Skeletal muscle tissue (tissue), 3 donors: ENCODE measurements at regions not wholly inside any gene's neighbourhood (a gene's known extent, or its start where the extent isn't known, plus 50 kb on each side); places are given as distances from the start of the nearest gene placed in this dataset.

Experiments
- H3K27ac ChIP-seq: one replicate; pipeline ENCODE4 v1.7.0; 2013; ENCODE audit warnings: mild to moderate bottlenecking, low read depth, low read length, inconsistent platforms
- H3K27me3 ChIP-seq, 3 donors: one replicate each; pipeline ENCODE4 v1.7.0; 2013; ENCODE audit warnings: low read length in 3 of 3; ENCODE audit not compliant: control insufficient read depth in 3 of 3, insufficient read depth in 3 of 3
- H3K36me3 ChIP-seq, 3 donors: one replicate each; pipeline ENCODE4 v1.7.0; 2013; ENCODE audit warnings: low read length in 3 of 3; ENCODE audit not compliant: control insufficient read depth in 3 of 3, insufficient read depth in 3 of 3
- H3K4me1 ChIP-seq, 3 donors: one replicate each; pipeline ENCODE4 v1.7.0; 2013; ENCODE audit warnings: low read length in 3 of 3, mild to moderate bottlenecking in 3 of 3; ENCODE audit not compliant: control insufficient read depth in 3 of 3, insufficient read depth in 3 of 3
- H3K4me3 ChIP-seq, 3 donors: one replicate each; pipeline ENCODE4 v1.7.0; 2013; ENCODE audit warnings: low read length in 3 of 3
- H3K9ac ChIP-seq, 3 donors: one replicate each; pipeline ENCODE4 v1.7.0; 2013; ENCODE audit warnings: low read length in 3 of 3, mild to moderate bottlenecking in 3 of 3, moderate library complexity in 2 of 3, low read depth in 1 of 3
- H3K9me3 ChIP-seq, 3 donors: one replicate each; pipeline ENCODE4 v1.7.0; 2013; ENCODE audit warnings: low read length in 3 of 3; ENCODE audit not compliant: control insufficient read depth in 3 of 3
- donor health status: Osteomylitis.

DNA sequence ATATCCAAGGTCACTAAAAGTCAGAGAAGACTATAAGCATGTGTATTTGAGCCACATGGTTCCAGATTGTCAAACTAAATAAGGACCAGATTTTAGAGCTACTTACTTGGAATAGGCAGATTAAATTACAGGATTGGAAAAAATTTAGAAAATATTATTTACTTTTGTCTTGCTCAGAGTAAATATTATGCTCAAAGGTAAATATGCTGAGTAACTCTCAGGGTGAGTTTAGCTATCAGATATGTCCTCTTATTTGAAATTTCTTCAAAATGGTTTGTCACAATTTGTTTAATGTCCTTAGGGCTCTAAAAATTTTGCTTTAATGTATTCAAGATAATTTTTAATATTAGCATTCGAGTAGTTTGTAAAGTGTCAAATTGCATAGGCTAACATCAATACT, 2455.2 kb downstream of the PCDH9 start:
- no peaks in the 10 kb centered on the region for H3K36me3 ChIP-seq
- H3K4me3 ChIP-seq = no peak overlapping the region
- H3K9ac ChIP-seq = no peak overlapping the region
- H3K27ac ChIP-seq = no peak overlapping the region
- no peaks in the 10 kb centered on the region for H3K9me3 ChIP-seq
- no peaks in the 10 kb centered on the region for H3K27me3 ChIP-seq
- no peaks in the 10 kb centered on the region for H3K4me1 ChIP-seq

DNA sequence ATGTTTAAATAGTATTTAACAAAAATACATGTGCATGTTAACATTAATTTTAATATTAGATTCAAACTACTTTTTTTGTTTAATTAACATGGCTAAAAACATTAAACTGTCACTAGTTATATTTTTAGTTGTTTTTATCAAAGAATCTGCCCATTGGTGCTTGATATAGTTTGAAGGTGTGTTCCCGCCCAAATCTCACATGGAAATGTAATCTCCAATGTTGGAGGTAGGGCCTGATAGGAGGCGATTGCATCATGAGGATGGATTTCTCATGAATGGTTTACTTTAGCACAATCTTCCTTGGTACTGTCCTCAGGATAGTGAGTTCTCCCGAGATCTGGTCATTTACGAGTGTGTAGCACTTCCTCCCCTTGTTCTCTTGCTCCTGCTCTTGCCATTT, 2459.4 kb downstream of the PCDH9 start:
- H3K27me3 ChIP-seq = no peaks in the 10 kb centered on the region
- no peaks in the 10 kb centered on the region for H3K4me1 ChIP-seq
- H3K36me3 ChIP-seq = no peaks in the 10 kb centered on the region
- no peak overlapping the region for H3K9ac ChIP-seq
- no peaks in the 10 kb centered on the region for H3K9me3 ChIP-seq
- no peak overlapping the region for H3K27ac ChIP-seq
- H3K4me3 ChIP-seq = no peak overlapping the region

GRCh38 chr13:64767054-64767453, 2463.1 kb downstream of the PCDH9 start:
- Histone ChIP-seq H3K9me3 (no peaks in the 10 kb centered on the region), H3K4me1 (no peaks in the 10 kb centered on the region), H3K9ac (no peak overlapping the region), H3K27me3 (no peaks in the 10 kb centered on the region), H3K4me3 (no peak overlapping the region), H3K36me3 (no peaks in the 10 kb centered on the region), H3K27ac (no peak overlapping the region)

GRCh38 chr13:64765636-64766035, 2464.5 kb downstream of the PCDH9 start:
- no peaks in the 10 kb centered on the region for H3K36me3 ChIP-seq
- H3K9ac ChIP-seq = no peak overlapping the region
- H3K4me3 ChIP-seq = no peak overlapping the region
- H3K9me3 ChIP-seq = no peaks in the 10 kb centered on the region
- no peak overlapping the region for H3K27ac ChIP-seq
- no peaks in the 10 kb centered on the region for H3K27me3 ChIP-seq
- no peaks in the 10 kb centered on the region for H3K4me1 ChIP-seq

- H3K36me3 ChIP-seq = no peaks in the 10 kb centered on the region
- H3K4me1 ChIP-seq = no peaks in the 10 kb centered on the region
- H3K9ac ChIP-seq = no peak overlapping the region
- H3K9me3 ChIP-seq = no peaks in the 10 kb centered on the region
- no peak overlapping the region for H3K4me3 ChIP-seq
- no peak overlapping the region for H3K27ac ChIP-seq
- H3K27me3 ChIP-seq = no peaks in the 10 kb centered on the region
Measured at GRCh38 chr13:64758521-64759244, 2471.5 kb downstream of the PCDH9 start.

DNA sequence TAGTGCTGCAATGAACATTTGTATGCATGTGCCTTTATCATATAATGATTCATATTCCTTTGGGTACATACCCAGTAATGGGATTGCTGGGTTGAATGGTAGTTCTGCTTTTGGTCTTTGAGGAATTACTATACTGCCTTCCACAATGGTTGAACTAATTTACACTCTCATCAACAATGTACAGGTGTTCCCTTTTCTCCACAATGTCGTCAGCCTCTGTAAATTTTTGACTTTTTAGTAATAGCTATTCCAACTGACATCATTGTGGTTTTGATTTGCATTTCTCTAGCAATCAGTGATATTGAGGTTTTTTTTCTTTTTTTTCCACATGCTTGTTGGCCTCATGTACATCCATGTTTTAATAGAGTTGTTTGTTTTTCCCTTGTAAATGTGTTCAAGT, 2473.5 kb downstream of the PCDH9 start:
- no peaks in the 10 kb centered on the region for H3K27me3 ChIP-seq
- no peak overlapping the region for H3K9ac ChIP-seq
- H3K9me3 ChIP-seq = no peaks in the 10 kb centered on the region
- no peak overlapping the region for H3K27ac ChIP-seq
- no peaks in the 10 kb centered on the region for H3K4me1 ChIP-seq
- no peak overlapping the region for H3K4me3 ChIP-seq
- no peaks in the 10 kb centered on the region for H3K36me3 ChIP-seq

GRCh38 chr13:64755961-64756360, 2474.2 kb downstream of the PCDH9 start:
- no peaks in the 10 kb centered on the region for H3K9me3 ChIP-seq
- H3K36me3 ChIP-seq = no peaks in the 10 kb centered on the region
- no peak overlapping the region for H3K4me3 ChIP-seq
- no peak overlapping the region for H3K27ac ChIP-seq
- H3K27me3 ChIP-seq = no peaks in the 10 kb centered on the region
- no peak overlapping the region for H3K9ac ChIP-seq
- no peaks in the 10 kb centered on the region for H3K4me1 ChIP-seq

DNA sequence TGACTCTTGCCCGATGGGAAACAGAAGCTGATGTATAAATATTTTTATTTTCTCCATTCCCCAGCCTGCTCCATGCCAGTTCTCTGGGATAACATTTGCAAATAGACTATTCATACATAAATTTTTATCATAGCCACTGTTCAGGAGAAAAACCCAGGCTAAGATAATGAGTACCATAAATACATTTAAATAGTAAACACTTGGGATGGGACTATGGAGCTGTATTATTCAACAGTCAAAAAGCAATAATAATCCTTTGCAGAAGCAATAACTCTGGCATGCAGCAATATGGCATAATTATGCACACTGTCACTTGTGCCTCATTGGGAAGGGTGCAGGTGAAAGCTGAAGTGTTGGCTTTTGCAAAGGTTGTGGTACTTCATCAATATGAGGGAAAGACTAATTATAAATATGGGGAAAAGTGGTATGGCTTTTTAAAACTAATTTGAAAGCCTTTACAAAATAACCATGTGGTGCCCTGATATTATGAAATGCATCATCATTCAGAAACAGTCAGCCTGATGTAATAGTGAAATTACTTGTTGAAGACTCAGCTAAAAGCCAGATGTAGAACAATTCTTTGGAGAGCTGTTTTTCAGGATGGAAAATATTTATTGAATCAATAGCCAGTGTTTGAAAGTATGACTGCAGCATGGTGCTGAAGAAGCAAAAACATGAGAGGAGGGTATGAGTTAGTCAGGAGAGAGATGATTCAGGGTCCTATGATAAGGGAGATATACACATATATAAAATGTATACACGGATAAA, 2476.7 kb downstream of the PCDH9 start:
- H3K27ac ChIP-seq = no peak overlapping the region
- no peaks in the 10 kb centered on the region for H3K36me3 ChIP-seq
- no peak overlapping the region for H3K9ac ChIP-seq
- no peaks in the 10 kb centered on the region for H3K27me3 ChIP-seq
- no peaks in the 10 kb centered on the region for H3K4me1 ChIP-seq
- no peak overlapping the region for H3K4me3 ChIP-seq
- no peaks in the 10 kb centered on the region for H3K9me3 ChIP-seq

- Histone ChIP-seq H3K4me3 (no peak overlapping the region), H3K27ac (no peak overlapping the region), H3K4me1 (no peaks in the 10 kb centered on the region), H3K9ac (no peak overlapping the region), H3K27me3 (no peaks in the 10 kb centered on the region), H3K36me3 (no peaks in the 10 kb centered on the region), H3K9me3 (no peaks in the 10 kb centered on the region)
Measured at GRCh38 chr13:64749301-64749700, 2480.8 kb downstream of the PCDH9 start.

DNA sequence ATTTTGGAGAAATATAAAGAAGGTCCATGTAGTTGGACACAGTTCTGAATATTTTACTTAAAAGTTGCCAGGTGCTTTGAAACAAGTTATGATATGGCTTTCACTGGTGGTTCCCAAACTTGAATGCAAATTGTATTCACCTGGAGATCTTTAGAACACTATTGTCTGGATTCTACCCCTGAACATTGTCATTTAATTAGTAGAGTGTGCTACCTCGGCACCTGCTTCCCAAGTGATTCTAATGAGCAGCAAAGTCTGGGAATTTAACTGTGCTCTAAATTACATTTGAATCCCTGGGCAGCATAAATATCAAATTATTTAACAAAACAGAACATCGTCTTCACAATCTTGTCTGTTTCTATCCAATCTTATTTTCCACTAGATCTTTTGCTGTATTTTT, 2483.3 kb downstream of the PCDH9 start:
- H3K4me3 ChIP-seq = no peak overlapping the region
- no peaks in the 10 kb centered on the region for H3K4me1 ChIP-seq
- no peaks in the 10 kb centered on the region for H3K27me3 ChIP-seq
- no peaks in the 10 kb centered on the region for H3K36me3 ChIP-seq
- H3K9ac ChIP-seq = no peak overlapping the region
- no peak overlapping the region for H3K27ac ChIP-seq
- no peaks in the 10 kb centered on the region for H3K9me3 ChIP-seq
